GM13977 (cell line): ENCODE measurements at regions not wholly inside any gene's neighbourhood (a gene's known extent, or its start where the extent isn't known, plus 50 kb on each side); places are given as distances from the start of the nearest gene placed in this dataset.

Experiments
- DNase-seq: peaks from one replicate; pipeline ENCODE4 v3.0.0; 2012; ENCODE audit warnings: low spot score
- CTCF ChIP-seq: IDR thresholded peaks from 2 replicates; pipeline ENCODE4 v1.5.1; 2012; ENCODE audit warnings: mild to moderate bottlenecking, control low read depth; ENCODE audit not compliant: insufficient read depth; ENCODE audit errors: extremely low read depth, missing control alignments
- in situ Hi-C: fragments of 300-500 bp; cut with MboI; formaldehyde crosslinking; loops from one replicate; pipeline ENCODE4 v1.12.0; 2022; ENCODE audit warnings: low sequenced_read_pairs, low pct_unique_long_range_greater_than_20kb, mixed read lengths, inconsistent platforms; ENCODE audit not compliant: unreplicated experiment

GRCh38 chr2:239806276-239806675, 218.9 kb downstream of the NDUFA10 start:
- in situ Hi-C loops, result no loop called here
- TF ChIP-seq CTCF, result no peak
- no peak for DNase-seq

GRCh38 chr2:239805414-239805813, 219.7 kb downstream of the NDUFA10 start:
- in situ Hi-C loops, result no loop called here
- TF ChIP-seq CTCF, result no peak
- no peak for DNase-seq

GRCh38 chr2:239805043-239805329, 220.2 kb downstream of the NDUFA10 start:
- in situ Hi-C loops, result no loop called here
- no peak for TF ChIP-seq CTCF
- no peak for DNase-seq

- in situ Hi-C loops, result no loop called here
- TF ChIP-seq CTCF, result no peak
- DNase-seq, result no peak
Observed at GRCh38 chr2:239804161-239805042, 220.7 kb downstream of the NDUFA10 start.

- no peak for TF ChIP-seq CTCF
- DNase-seq, result no peak
- in situ Hi-C loops, result no loop called here
Observed at GRCh38 chr2:239803766-239804115, 221.4 kb downstream of the NDUFA10 start.

GRCh38 chr2:239803102-239803765, 221.9 kb downstream of the NDUFA10 start:
- no peak for DNase-seq
- TF ChIP-seq CTCF, result no peak
- in situ Hi-C loops, result no loop called here
